ENCODE measurements at regions not wholly inside any gene's neighbourhood (a gene's known extent, or its start where the extent isn't known, plus 50 kb on each side); places are given as distances from the start of the nearest gene placed in this dataset.

DNA sequence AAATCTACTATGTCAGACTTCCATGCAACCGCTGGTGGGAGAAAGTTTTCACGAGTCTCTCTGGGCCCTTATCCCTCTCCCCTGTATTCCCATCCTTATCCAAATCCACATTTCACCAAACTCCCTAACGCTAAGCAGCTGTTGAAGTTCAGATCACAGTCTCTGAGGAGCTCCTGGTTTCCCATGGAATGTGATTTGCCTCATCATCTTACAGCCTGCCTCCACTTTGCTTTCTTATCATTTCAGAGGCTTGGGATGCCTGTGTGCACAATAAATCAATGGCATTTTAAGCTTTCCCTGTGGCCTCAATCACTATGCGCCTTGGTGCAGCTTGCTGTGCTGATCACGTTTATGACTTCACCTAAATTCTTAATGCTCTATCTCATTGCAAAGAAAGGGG lies 352.4 kb upstream of the FAT3 start:
- intact Hi-C loops (cut with micrococcal nuclease): no loop called here
- Histone ChIP-seq H3K9me3 (ENCODE audit: control extremely low read depth in 1 of 3, control insufficient read depth in 2 of 3, insufficient read depth in 1 of 3, low read length in 2 of 3) (no peaks in the 10 kb centered on the region), H2AFZ (ENCODE audit: insufficient read depth, low read depth, low read length, poor library complexity, severe bottlenecking) (no peak overlapping the region), H4K20me1 (ENCODE audit: control insufficient read depth, insufficient read depth, low read length, poor library complexity, severe bottlenecking) (no peaks in the 10 kb centered on the region), H3K79me2 (ENCODE audit: control insufficient read depth, insufficient read depth, low read length) (no peaks in the 10 kb centered on the region), H3K27me3 (replicated peaks in 1 of 4; ENCODE audit: control extremely low read depth in 1 of 4, control insufficient read depth in 3 of 4, insufficient read depth in 4 of 4, low read length in 3 of 4) (no peaks in the 10 kb centered on the region), H3K4me1 (ENCODE audit: control insufficient read depth in 2 of 2, insufficient read depth in 2 of 2, low read length in 2 of 2) (no peaks in the 10 kb centered on the region), H3K9ac (ENCODE audit: low read length) (no peak overlapping the region), H3K4me3 (ENCODE audit: control extremely low read depth in 1 of 5, extremely low read depth in 1 of 5, insufficient read depth in 1 of 5, low read depth in 2 of 5, low read length in 4 of 5) (no peak overlapping the region), H3K4me2 (replicated peaks; ENCODE audit: low read depth, low read length, poor library complexity, severe bottlenecking) (no peak overlapping the region), H3K36me3 (replicated peaks in 1 of 2; ENCODE audit: control extremely low read depth in 1 of 2, control insufficient read depth in 1 of 2, extremely low read depth in 1 of 2, insufficient read depth in 2 of 2, low read length in 1 of 2) (no peaks in the 10 kb centered on the region), H3K27ac (ENCODE audit: low read length in 2 of 2) (no peak overlapping the region)
- DNase-seq (no peak), ATAC-seq (ENCODE audit: low read depth) (no peak)
- POLR2A ChIA-PET: no interaction called here
- CTCF ChIA-PET: no interaction called here
- H3K9me3 Mint-ChIP-seq (ENCODE audit: insufficient read depth): no peaks in the 10 kb centered on the region
- TF ChIP-seq EZH2 (IDR thresholded peaks at IDR 0.05; ENCODE audit: borderline replicate concordance, insufficient read depth, low read depth, low read length, poor library complexity, severe bottlenecking): no peak
- no peaks in the 10 kb centered on the region for H3K4me1 Mint-ChIP-seq
- no peak overlapping the region for H3K27ac Mint-ChIP-seq
- H3K27me3 Mint-ChIP-seq: no peaks in the 10 kb centered on the region
- WGBS (ENCODE audit: insufficient coverage): 95% methylated on average over 3 of the region's 5 CpGs
- no peak overlapping the region for H3K4me3 Mint-ChIP-seq

DNA sequence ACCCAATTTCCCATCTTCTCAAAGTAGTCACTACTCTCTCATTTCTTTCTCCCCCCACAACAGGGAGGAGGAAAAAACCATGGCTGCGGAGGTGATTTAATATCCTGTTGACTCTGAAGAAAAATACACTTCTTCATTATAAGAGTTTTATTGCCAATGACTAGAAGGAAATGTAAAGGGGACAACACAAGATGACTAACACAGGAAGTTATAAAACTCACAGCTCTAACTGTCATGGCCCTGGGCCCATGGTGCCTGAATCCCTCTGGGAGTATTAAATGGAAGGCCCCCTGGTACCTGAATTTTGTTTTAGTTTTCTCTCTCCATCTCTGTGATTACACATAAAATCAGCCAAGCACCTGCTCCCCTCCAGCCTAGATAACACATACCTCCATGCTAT lies 352.8 kb upstream of the FAT3 start:
- no peaks in the 10 kb centered on the region for H3K9me3 ChIP-seq (ENCODE audit: control extremely low read depth in 1 of 3, control insufficient read depth in 2 of 3, insufficient read depth in 1 of 3, low read length in 2 of 3)
- H3K79me2 ChIP-seq (ENCODE audit: control insufficient read depth, insufficient read depth, low read length): no peaks in the 10 kb centered on the region
- Mint-ChIP-seq H3K4me3 (no peak overlapping the region), H3K9me3 (ENCODE audit: insufficient read depth) (no peaks in the 10 kb centered on the region), H3K27ac (no peak overlapping the region), H3K27me3 (no peaks in the 10 kb centered on the region), H3K4me1 (no peaks in the 10 kb centered on the region)
- no peak overlapping the region for H3K4me2 ChIP-seq (replicated peaks; ENCODE audit: low read depth, low read length, poor library complexity, severe bottlenecking)
- no peaks in the 10 kb centered on the region for H3K36me3 ChIP-seq (replicated peaks in 1 of 2; ENCODE audit: control extremely low read depth in 1 of 2, control insufficient read depth in 1 of 2, extremely low read depth in 1 of 2, insufficient read depth in 2 of 2, low read length in 1 of 2)
- no peak overlapping the region for H3K4me3 ChIP-seq (ENCODE audit: control extremely low read depth in 1 of 5, extremely low read depth in 1 of 5, insufficient read depth in 1 of 5, low read depth in 2 of 5, low read length in 4 of 5)
- no peak for DNase-seq
- H3K4me1 ChIP-seq (ENCODE audit: control insufficient read depth in 2 of 2, insufficient read depth in 2 of 2, low read length in 2 of 2): no peaks in the 10 kb centered on the region
- TF ChIP-seq EZH2 (IDR thresholded peaks at IDR 0.05; ENCODE audit: borderline replicate concordance, insufficient read depth, low read depth, low read length, poor library complexity, severe bottlenecking): no peak
- TF ChIP-seq, protein P1, sequence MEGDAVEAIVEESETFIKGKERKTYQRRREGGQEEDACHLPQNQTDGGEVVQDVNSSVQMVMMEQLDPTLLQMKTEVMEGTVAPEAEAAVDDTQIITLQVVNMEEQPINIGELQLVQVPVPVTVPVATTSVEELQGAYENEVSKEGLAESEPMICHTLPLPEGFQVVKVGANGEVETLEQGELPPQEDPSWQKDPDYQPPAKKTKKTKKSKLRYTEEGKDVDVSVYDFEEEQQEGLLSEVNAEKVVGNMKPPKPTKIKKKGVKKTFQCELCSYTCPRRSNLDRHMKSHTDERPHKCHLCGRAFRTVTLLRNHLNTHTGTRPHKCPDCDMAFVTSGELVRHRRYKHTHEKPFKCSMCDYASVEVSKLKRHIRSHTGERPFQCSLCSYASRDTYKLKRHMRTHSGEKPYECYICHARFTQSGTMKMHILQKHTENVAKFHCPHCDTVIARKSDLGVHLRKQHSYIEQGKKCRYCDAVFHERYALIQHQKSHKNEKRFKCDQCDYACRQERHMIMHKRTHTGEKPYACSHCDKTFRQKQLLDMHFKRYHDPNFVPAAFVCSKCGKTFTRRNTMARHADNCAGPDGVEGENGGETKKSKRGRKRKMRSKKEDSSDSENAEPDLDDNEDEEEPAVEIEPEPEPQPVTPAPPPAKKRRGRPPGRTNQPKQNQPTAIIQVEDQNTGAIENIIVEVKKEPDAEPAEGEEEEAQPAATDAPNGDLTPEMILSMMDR (IDR thresholded peaks at IDR 0.05): no peak
- H4K20me1 ChIP-seq (ENCODE audit: control insufficient read depth, insufficient read depth, low read length, poor library complexity, severe bottlenecking): no peaks in the 10 kb centered on the region
- no CpG with 5 or more reads among the region's 1 CpG for WGBS (ENCODE audit: insufficient coverage)
- no peak overlapping the region for H3K9ac ChIP-seq (ENCODE audit: low read length)
- H3K27me3 ChIP-seq (replicated peaks in 1 of 4; ENCODE audit: control extremely low read depth in 1 of 4, control insufficient read depth in 3 of 4, insufficient read depth in 4 of 4, low read length in 3 of 4): no peaks in the 10 kb centered on the region
- CTCF ChIA-PET: no interaction called here
- POLR2A ChIA-PET: no interaction called here
- no peak overlapping the region for H2AFZ ChIP-seq (ENCODE audit: insufficient read depth, low read depth, low read length, poor library complexity, severe bottlenecking)
- no peak for ATAC-seq (ENCODE audit: low read depth)
- no peak overlapping the region for H3K27ac ChIP-seq (ENCODE audit: low read length in 2 of 2)
- intact Hi-C loops (cut with micrococcal nuclease): no loop called here
